GM12874 (cell line): ENCODE measurements at regions not wholly inside any gene's neighbourhood (a gene's known extent, or its start where the extent isn't known, plus 50 kb on each side); places are given as distances from the start of the nearest gene placed in this dataset.

Source experiments
- CTCF ChIP-seq: IDR thresholded peaks from 2 replicates; pipeline ENCODE4 v1.5.1; 2011; ENCODE audit warnings: low read depth, mild to moderate bottlenecking, control low read depth, low read length, moderate library complexity; ENCODE audit not compliant: insufficient read depth

- no peak for TF ChIP-seq CTCF
Observed at GRCh38 chr1:14165371-14165801, 433.1 kb upstream of the KAZN start.

GRCh38 chr1:14167884-14168283, 430.6 kb upstream of the KAZN start:
- no peak for TF ChIP-seq CTCF

- no peak for TF ChIP-seq CTCF
Observed at GRCh38 chr1:14168326-14169063, 430.0 kb upstream of the KAZN start.

GRCh38 chr1:14173598-14173997, 424.9 kb upstream of the KAZN start:
- no peak for TF ChIP-seq CTCF

- no peak for TF ChIP-seq CTCF
Observed at GRCh38 chr1:14180738-14181137, 417.7 kb upstream of the KAZN start.

GRCh38 chr1:14181191-14181795, 417.2 kb upstream of the KAZN start:
- TF ChIP-seq CTCF, result no peak

- TF ChIP-seq CTCF, result no peak
Observed at GRCh38 chr1:14182856-14183255, 415.6 kb upstream of the KAZN start.
